ENCODE measurements at regions not wholly inside any gene's neighbourhood (a gene's known extent, or its start where the extent isn't known, plus 50 kb on each side); places are given as distances from the start of the nearest gene placed in this dataset.

- no peak for DNase-seq (ENCODE audit: low spot score)
- Histone ChIP-seq H3K4me3 (no peak overlapping the region), H3K9me2 (replicated peaks; ENCODE audit: insufficient read depth) (no peaks in the 10 kb centered on the region), H3K79me2 (no peaks in the 10 kb centered on the region), H3K4me1 (ENCODE audit: insufficient read depth) (peaks cover 5% of the 10 kb centered on the region), H3K9me3 (ENCODE audit: low read depth) (no peaks in the 10 kb centered on the region), H3K27me3 (no peaks in the 10 kb centered on the region), H2AFZ (no peak overlapping the region), H4K20me1 (ENCODE audit: insufficient read depth, poor library complexity, severe bottlenecking) (no peaks in the 10 kb centered on the region), H3K4me2 (no peak overlapping the region), H3K36me3 (replicated peaks; ENCODE audit: insufficient read depth, low read depth) (no peaks in the 10 kb centered on the region), H3K27ac (no peak overlapping the region)
- 72% methylated on average over 6 of the region's 6 CpGs for WGBS (ENCODE audit: low lambda C conversion rate, missing lambda C conversion rate)
- TF ChIP-seq EZH2phosphoT487 (IDR thresholded peaks at IDR 0.05; ENCODE audit: low read depth, severe bottlenecking, unreplicated experiment): no peak
- no peak for TF ChIP-seq EZH2 (IDR thresholded peaks at IDR 0.05; ENCODE audit: borderline replicate concordance)
- no peak for TF ChIP-seq CTCF (IDR thresholded peaks at IDR 0.05; ENCODE audit: poor library complexity)
Observed at GRCh38 chr6:163688739-163689362, 274.3 kb downstream of the QKI start.

- Histone ChIP-seq H3K9me2 (replicated peaks; ENCODE audit: insufficient read depth) (no peaks in the 10 kb centered on the region), H3K36me3 (replicated peaks; ENCODE audit: insufficient read depth, low read depth) (no peaks in the 10 kb centered on the region), H4K20me1 (ENCODE audit: insufficient read depth, poor library complexity, severe bottlenecking) (no peaks in the 10 kb centered on the region), H3K27me3 (no peaks in the 10 kb centered on the region), H3K9me3 (ENCODE audit: low read depth) (no peaks in the 10 kb centered on the region), H3K79me2 (no peaks in the 10 kb centered on the region), H3K4me3 (no peak overlapping the region), H2AFZ (no peak overlapping the region), H3K27ac (no peak overlapping the region), H3K4me1 (ENCODE audit: insufficient read depth) (peaks cover 5% of the 10 kb centered on the region), H3K4me2 (no peak overlapping the region)
- no peak for TF ChIP-seq EZH2phosphoT487 (IDR thresholded peaks at IDR 0.05; ENCODE audit: low read depth, severe bottlenecking, unreplicated experiment)
- no peak for TF ChIP-seq EZH2 (IDR thresholded peaks at IDR 0.05; ENCODE audit: borderline replicate concordance)
- no peak for TF ChIP-seq CTCF (IDR thresholded peaks at IDR 0.05; ENCODE audit: poor library complexity)
- WGBS (ENCODE audit: low lambda C conversion rate, missing lambda C conversion rate): 98% methylated on average over 2 of the region's 2 CpGs
- DNase-seq (ENCODE audit: low spot score): no peak
Observed at GRCh38 chr6:163687075-163687474, 272.6 kb downstream of the QKI start.

GRCh38 chr6:163686301-163686700 is 271.8 kb downstream of the QKI start:
- no peak overlapping the region for H3K4me2 ChIP-seq
- no peak for DNase-seq (ENCODE audit: low spot score)
- H3K4me1 ChIP-seq (ENCODE audit: insufficient read depth): peaks cover 5% of the 10 kb centered on the region
- no peaks in the 10 kb centered on the region for H4K20me1 ChIP-seq (ENCODE audit: insufficient read depth, poor library complexity, severe bottlenecking)
- H3K27me3 ChIP-seq: no peaks in the 10 kb centered on the region
- no peak overlapping the region for H3K27ac ChIP-seq
- H3K9me2 ChIP-seq (replicated peaks; ENCODE audit: insufficient read depth): no peaks in the 10 kb centered on the region
- H3K79me2 ChIP-seq: no peaks in the 10 kb centered on the region
- no peak overlapping the region for H2AFZ ChIP-seq
- H3K36me3 ChIP-seq (replicated peaks; ENCODE audit: insufficient read depth, low read depth): no peaks in the 10 kb centered on the region
- no peaks in the 10 kb centered on the region for H3K9me3 ChIP-seq (ENCODE audit: low read depth)
- 97% methylated on average over 2 of the region's 2 CpGs for WGBS (ENCODE audit: low lambda C conversion rate, missing lambda C conversion rate)
- TF ChIP-seq CTCF (IDR thresholded peaks at IDR 0.05; ENCODE audit: poor library complexity): no peak
- H3K4me3 ChIP-seq: no peak overlapping the region
